ENCODE measurements at regions not wholly inside any gene's neighbourhood (a gene's known extent, or its start where the extent isn't known, plus 50 kb on each side); places are given as distances from the start of the nearest gene placed in this dataset.

GRCh38 chr12:12008232-12008850, 62.4 kb upstream of the BCL2L14 start:
- TF ChIP-seq CTCF (IDR thresholded peaks at IDR 0.05 in 2 of 3, conservative IDR thresholded peaks at IDR 0.05 in 1 of 3; ENCODE audit: borderline replicate concordance in 1 of 3, insufficient read depth in 1 of 3, low read depth in 2 of 3, low read length in 2 of 3), result peak; percentile 8 to 72 (median 65); a peak in 4 of 6 replicates
- no peak for TF ChIP-seq MAX (IDR thresholded peaks at IDR 0.05)
